Ishikawa (cell line): ENCODE measurements at regions not wholly inside any gene's neighbourhood (a gene's known extent, or its start where the extent isn't known, plus 50 kb on each side); places are given as distances from the start of the nearest gene placed in this dataset.

Experiments
- CEBPB ChIP-seq: IDR thresholded peaks from 2 replicates; pipeline ENCODE4 v1.6.1; 2012
- CREB1 ChIP-seq: IDR thresholded peaks from 2 replicates; pipeline ENCODE4 v1.6.1; 2012; ENCODE audit warnings: low read depth
- EGR1 ChIP-seq: IDR thresholded peaks from 2 replicates; pipeline ENCODE4 v1.6.1; 2012
- EP300 ChIP-seq: IDR thresholded peaks from 2 replicates; pipeline ENCODE4 v1.6.1; 2012; ENCODE audit warnings: borderline replicate concordance
- FOXM1 ChIP-seq: IDR thresholded peaks from 2 replicates; pipeline ENCODE4 v1.6.1; 2012; ENCODE audit warnings: low read depth, borderline replicate concordance
- MAX ChIP-seq: IDR thresholded peaks from 2 replicates; pipeline ENCODE4 v1.6.1; 2012
- NFIC ChIP-seq: IDR thresholded peaks from 2 replicates; pipeline ENCODE4 v1.6.1; 2012
- RAD21 ChIP-seq: IDR thresholded peaks from 2 replicates; pipeline ENCODE4 v1.6.1; 2012; ENCODE audit warnings: low read depth
- TAF1 ChIP-seq: IDR thresholded peaks from 2 replicates; pipeline ENCODE4 v1.6.1; 2012; ENCODE audit warnings: low read depth, mild to moderate bottlenecking
- TCF12 ChIP-seq: IDR thresholded peaks from 2 replicates; pipeline ENCODE4 v1.6.1; 2012; ENCODE audit warnings: low read depth
- USF1 ChIP-seq: IDR thresholded peaks from 2 replicates; pipeline ENCODE4 v1.6.1; 2012
- YY1 ChIP-seq: IDR thresholded peaks from 2 replicates; pipeline ENCODE4 v1.6.1; 2012; ENCODE audit warnings: low read depth
- ZBTB7A ChIP-seq: IDR thresholded peaks from 2 replicates; pipeline ENCODE4 v1.6.1; 2012; ENCODE audit warnings: low read depth
- TF ChIP-seq, protein P1 (sequence below): IDR thresholded peaks from 2 replicates; pipeline ENCODE4 v1.6.1; 2012; ENCODE audit warnings: low read depth, mild to moderate bottlenecking

GRCh38 chr13:53447456-53447855, 418.8 kb downstream of the OLFM4 start:
- TF ChIP-seq TAF1 (no peak), EP300 (no peak), NFIC (no peak), USF1 (no peak), RAD21 (no peak), MAX (no peak), CEBPB (no peak), CREB1 (no peak), FOXM1 (no peak), TCF12 (no peak), YY1 (no peak), EGR1 (no peak), ZBTB7A (no peak)
- TF ChIP-seq, protein P1, sequence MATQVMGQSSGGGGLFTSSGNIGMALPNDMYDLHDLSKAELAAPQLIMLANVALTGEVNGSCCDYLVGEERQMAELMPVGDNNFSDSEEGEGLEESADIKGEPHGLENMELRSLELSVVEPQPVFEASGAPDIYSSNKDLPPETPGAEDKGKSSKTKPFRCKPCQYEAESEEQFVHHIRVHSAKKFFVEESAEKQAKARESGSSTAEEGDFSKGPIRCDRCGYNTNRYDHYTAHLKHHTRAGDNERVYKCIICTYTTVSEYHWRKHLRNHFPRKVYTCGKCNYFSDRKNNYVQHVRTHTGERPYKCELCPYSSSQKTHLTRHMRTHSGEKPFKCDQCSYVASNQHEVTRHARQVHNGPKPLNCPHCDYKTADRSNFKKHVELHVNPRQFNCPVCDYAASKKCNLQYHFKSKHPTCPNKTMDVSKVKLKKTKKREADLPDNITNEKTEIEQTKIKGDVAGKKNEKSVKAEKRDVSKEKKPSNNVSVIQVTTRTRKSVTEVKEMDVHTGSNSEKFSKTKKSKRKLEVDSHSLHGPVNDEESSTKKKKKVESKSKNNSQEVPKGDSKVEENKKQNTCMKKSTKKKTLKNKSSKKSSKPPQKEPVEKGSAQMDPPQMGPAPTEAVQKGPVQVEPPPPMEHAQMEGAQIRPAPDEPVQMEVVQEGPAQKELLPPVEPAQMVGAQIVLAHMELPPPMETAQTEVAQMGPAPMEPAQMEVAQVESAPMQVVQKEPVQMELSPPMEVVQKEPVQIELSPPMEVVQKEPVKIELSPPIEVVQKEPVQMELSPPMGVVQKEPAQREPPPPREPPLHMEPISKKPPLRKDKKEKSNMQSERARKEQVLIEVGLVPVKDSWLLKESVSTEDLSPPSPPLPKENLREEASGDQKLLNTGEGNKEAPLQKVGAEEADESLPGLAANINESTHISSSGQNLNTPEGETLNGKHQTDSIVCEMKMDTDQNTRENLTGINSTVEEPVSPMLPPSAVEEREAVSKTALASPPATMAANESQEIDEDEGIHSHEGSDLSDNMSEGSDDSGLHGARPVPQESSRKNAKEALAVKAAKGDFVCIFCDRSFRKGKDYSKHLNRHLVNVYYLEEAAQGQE = no peak
